ENCODE measurements at regions not wholly inside any gene's neighbourhood (a gene's known extent, or its start where the extent isn't known, plus 50 kb on each side); places are given as distances from the start of the nearest gene placed in this dataset.

- Histone ChIP-seq H2AFZ (ENCODE audit: low read length) (no peak overlapping the region), H3K9me2 (ENCODE audit: low read depth, low read length) (no peaks in the 10 kb centered on the region), H3K4me1 (ENCODE audit: insufficient read depth, low read length, severe bottlenecking) (no peaks in the 10 kb centered on the region), H3F3A (ENCODE audit: insufficient read depth, low read length) (no peaks in the 10 kb centered on the region), H3K27ac (ENCODE audit: low read depth, low read length, poor library complexity, severe bottlenecking) (no peak overlapping the region), H3K4me2 (ENCODE audit: low read length) (no peak overlapping the region), H3K79me2 (ENCODE audit: insufficient read depth, low read length) (no peaks in the 10 kb centered on the region), H3K27me3 (ENCODE audit: insufficient read depth, low read length) (no peaks in the 10 kb centered on the region; the same call in 1 of the 2 replicates), H3K36me3 (ENCODE audit: insufficient read depth, low read length) (no peaks in the 10 kb centered on the region), H4K20me1 (ENCODE audit: insufficient read depth, low read length) (no peaks in the 10 kb centered on the region), H3K9ac (ENCODE audit: low read length) (no peak overlapping the region), H3K4me3 (ENCODE audit: low read depth, low read length, poor library complexity, severe bottlenecking) (no peak overlapping the region), H3K9me3 (ENCODE audit: low read length) (no peaks in the 10 kb centered on the region)
- TF ChIP-seq CTCF (IDR thresholded peaks at IDR 0.05; ENCODE audit: low read length) (no peak), EZH2 (IDR thresholded peaks at IDR 0.05; ENCODE audit: borderline replicate concordance, low read length) (no peak)
Measured at GRCh38 chr3:139283301-139283700, 60.5 kb upstream of the MRPS22 start.

GRCh38 chr3:139284221-139284620 lies 59.6 kb upstream of the MRPS22 start:
- no peaks in the 10 kb centered on the region for H3F3A ChIP-seq (ENCODE audit: insufficient read depth, low read length)
- no peak overlapping the region for H3K9ac ChIP-seq (ENCODE audit: low read length)
- no peaks in the 10 kb centered on the region for H3K79me2 ChIP-seq (ENCODE audit: insufficient read depth, low read length)

GRCh38 chr3:139285691-139286090 lies 58.1 kb upstream of the MRPS22 start:
- H3K9me2 ChIP-seq (ENCODE audit: low read depth, low read length) = no peaks in the 10 kb centered on the region
- no peak overlapping the region for H3K27ac ChIP-seq (ENCODE audit: low read depth, low read length, poor library complexity, severe bottlenecking)
- TF ChIP-seq EZH2 (IDR thresholded peaks at IDR 0.05; ENCODE audit: borderline replicate concordance, low read length) = no peak
- no peak overlapping the region for H3K9ac ChIP-seq (ENCODE audit: low read length)
- no peak overlapping the region for H3K4me3 ChIP-seq (ENCODE audit: low read depth, low read length, poor library complexity, severe bottlenecking)
- H3K36me3 ChIP-seq (ENCODE audit: insufficient read depth, low read length) = no peaks in the 10 kb centered on the region
- H3K4me1 ChIP-seq (ENCODE audit: insufficient read depth, low read length, severe bottlenecking) = no peaks in the 10 kb centered on the region
- H3K27me3 ChIP-seq (ENCODE audit: insufficient read depth, low read length) = no peaks in the 10 kb centered on the region; the same call in 1 of the 2 replicates
- no peaks in the 10 kb centered on the region for H3K9me3 ChIP-seq (ENCODE audit: low read length)
- H4K20me1 ChIP-seq (ENCODE audit: insufficient read depth, low read length) = no peaks in the 10 kb centered on the region
- H3K79me2 ChIP-seq (ENCODE audit: insufficient read depth, low read length) = no peaks in the 10 kb centered on the region
- no peak overlapping the region for H2AFZ ChIP-seq (ENCODE audit: low read length)
- no peak overlapping the region for H3K4me2 ChIP-seq (ENCODE audit: low read length)
- H3F3A ChIP-seq (ENCODE audit: insufficient read depth, low read length) = no peaks in the 10 kb centered on the region

More at GRCh38 chr3:139284221-139284620, 59.6 kb upstream of the MRPS22 start:
- Histone ChIP-seq H3K27me3 (ENCODE audit: insufficient read depth, low read length) (no peaks in the 10 kb centered on the region; the same call in 1 of the 2 replicates), H3K36me3 (ENCODE audit: insufficient read depth, low read length) (no peaks in the 10 kb centered on the region), H3K9me2 (ENCODE audit: low read depth, low read length) (no peaks in the 10 kb centered on the region), H3K27ac (ENCODE audit: low read depth, low read length, poor library complexity, severe bottlenecking) (no peak overlapping the region), H3K9me3 (ENCODE audit: low read length) (no peaks in the 10 kb centered on the region), H3K4me1 (ENCODE audit: insufficient read depth, low read length, severe bottlenecking) (no peaks in the 10 kb centered on the region), H2AFZ (ENCODE audit: low read length) (no peak overlapping the region), H4K20me1 (ENCODE audit: insufficient read depth, low read length) (no peaks in the 10 kb centered on the region), H3K4me2 (ENCODE audit: low read length) (no peak overlapping the region), H3K4me3 (ENCODE audit: low read depth, low read length, poor library complexity, severe bottlenecking) (no peak overlapping the region)
- TF ChIP-seq EZH2 (IDR thresholded peaks at IDR 0.05; ENCODE audit: borderline replicate concordance, low read length) (no peak), CTCF (IDR thresholded peaks at IDR 0.05; ENCODE audit: low read length) (no peak)

- no peaks in the 10 kb centered on the region for H3K4me1 ChIP-seq (ENCODE audit: insufficient read depth, low read length, severe bottlenecking)
- no peak overlapping the region for H3K4me3 ChIP-seq (ENCODE audit: low read depth, low read length, poor library complexity, severe bottlenecking)
- H3K9ac ChIP-seq (ENCODE audit: low read length) = no peak overlapping the region
- H3K36me3 ChIP-seq (ENCODE audit: insufficient read depth, low read length) = no peaks in the 10 kb centered on the region
- H3K4me2 ChIP-seq (ENCODE audit: low read length) = no peak overlapping the region
- no peak for TF ChIP-seq EZH2 (IDR thresholded peaks at IDR 0.05; ENCODE audit: borderline replicate concordance, low read length)
- TF ChIP-seq CTCF (IDR thresholded peaks at IDR 0.05; ENCODE audit: low read length) = no peak
- no peaks in the 10 kb centered on the region; the same call in 1 of the 2 replicates for H3K27me3 ChIP-seq (ENCODE audit: insufficient read depth, low read length)
- no peaks in the 10 kb centered on the region for H3K9me3 ChIP-seq (ENCODE audit: low read length)
- no peak overlapping the region for H3K27ac ChIP-seq (ENCODE audit: low read depth, low read length, poor library complexity, severe bottlenecking)
- H4K20me1 ChIP-seq (ENCODE audit: insufficient read depth, low read length) = no peaks in the 10 kb centered on the region
- no peaks in the 10 kb centered on the region for H3K9me2 ChIP-seq (ENCODE audit: low read depth, low read length)
- no peaks in the 10 kb centered on the region for H3K79me2 ChIP-seq (ENCODE audit: insufficient read depth, low read length)
- no peak overlapping the region for H2AFZ ChIP-seq (ENCODE audit: low read length)
- no peaks in the 10 kb centered on the region for H3F3A ChIP-seq (ENCODE audit: insufficient read depth, low read length)
Measured at GRCh38 chr3:139286241-139286640, 57.6 kb upstream of the MRPS22 start.
